ENCODE measurements at regions not wholly inside any gene's neighbourhood (a gene's known extent, or its start where the extent isn't known, plus 50 kb on each side); places are given as distances from the start of the nearest gene placed in this dataset.

- TF ChIP-seq CTCF (IDR thresholded peaks at IDR 0.05) (no peak), POLR2A (IDR thresholded peaks at IDR 0.05) (no peak), EP300 (IDR thresholded peaks at IDR 0.05) (no peak)
Measured at GRCh38 chr12:88805692-88806091, 225.4 kb upstream of the KITLG start.

All from ovary (tissue), 3 donors.